ENCODE measurements at regions not wholly inside any gene's neighbourhood (a gene's known extent, or its start where the extent isn't known, plus 50 kb on each side); places are given as distances from the start of the nearest gene placed in this dataset.

- TF ChIP-seq POLR2AphosphoS5 (IDR thresholded peaks at IDR 0.05; ENCODE audit: low read depth, low read length) (no peak), CTCF (IDR thresholded peaks at IDR 0.05) (no peak), REST (IDR thresholded peaks at IDR 0.05; ENCODE audit: insufficient read depth in 1 of 2, low read depth in 2 of 2, low read length in 1 of 2) (no peak), TCF7L2 (IDR thresholded peaks at IDR 0.05; ENCODE audit: low read depth, low read length) (no peak)
These were observed 1206.9 kb upstream of the SEL1L start for GRCh38 chr14:82740547-82740946.
